ENCODE measurements at regions not wholly inside any gene's neighbourhood (a gene's known extent, or its start where the extent isn't known, plus 50 kb on each side); places are given as distances from the start of the nearest gene placed in this dataset.

GRCh38 chr6:81694855-81695254 is 57.6 kb downstream of the TENT5A start:
- TF ChIP-seq CTCF (IDR thresholded peaks at IDR 0.05): no peak
- no peak for TF ChIP-seq POLR2A (IDR thresholded peaks at IDR 0.05)

All from lower leg skin (tissue), 3 donors.